HEK293 (cell line): ENCODE measurements at regions not wholly inside any gene's neighbourhood (a gene's known extent, or its start where the extent isn't known, plus 50 kb on each side); places are given as distances from the start of the nearest gene placed in this dataset.

ENCODE experiments used
- CTCF ChIA-PET: fragments of 350-600 bp; formaldehyde crosslinking; extraction: SDS; loops from one replicate; lab custom pipeline; 2021; ENCODE audit warnings: antibody characterized with exemption; lab: Yijun Ruan, JAX
- POLR2A ChIA-PET: fragments of 300-600 bp; formaldehyde crosslinking; extraction: SDS; loops from one replicate; lab custom pipeline; 2020; ENCODE audit warnings: antibody characterized with exemption, inconsistent platforms; lab: Yijun Ruan, JAX
- H3K27ac ChIP-seq: fragments of 200-500 bp; sonication (Bioruptor generic); 2 replicates; pipeline ENCODE4 v1.5.1; 2014; ENCODE audit warnings: low read depth, low read length, control low read depth, inconsistent platforms; ENCODE audit errors: extremely low read depth
- H3K36me3 ChIP-seq, 2 experiments: fragments of 200-500 bp in 1 of 2; sonication (Bioruptor generic) in 1 of 2; 1 replicate in 1 of 2; 2 replicates in 1 of 2; pipeline ENCODE4 v1.5.1; 2014 to 2017; ENCODE audit warnings: inconsistent platforms in 2 of 2, low read length in 2 of 2; ENCODE audit not compliant: control insufficient read depth in 2 of 2, insufficient read depth in 1 of 2
- H3K4me1 ChIP-seq: fragments of 200-500 bp; sonication (Bioruptor generic); 2 replicates; pipeline ENCODE4 v1.5.1; 2014; ENCODE audit warnings: mild to moderate bottlenecking, low read length, inconsistent platforms; ENCODE audit not compliant: control insufficient read depth, insufficient read depth
- H3K4me3 ChIP-seq: 2 replicates; pipeline ENCODE4 v1.5.1; 2011; ENCODE audit warnings: low read depth, mild to moderate bottlenecking, control low read depth, low read length, moderate library complexity
- H3K9me3 ChIP-seq: fragments of 200-500 bp; sonication (Bioruptor generic); 2 replicates; pipeline ENCODE4 v1.5.1; 2014; ENCODE audit warnings: low read depth, low read length, inconsistent platforms; ENCODE audit not compliant: control insufficient read depth, insufficient read depth
- GLI2 ChIP-seq: fragments of 450-650 bp; formaldehyde crosslinking; IDR thresholded peaks from 2 replicates; pipeline ENCODE4; 2017; ENCODE audit warnings: missing biosample characterization, missing genetic modification characterization, low read depth, borderline replicate concordance
- HOXC10 ChIP-seq: sonication (generic); formaldehyde crosslinking; IDR thresholded peaks from 2 replicates; pipeline ENCODE4 v1.8.1; 2023; ENCODE audit warnings: mild to moderate bottlenecking, missing genetic modification reagents
- IKZF3 ChIP-seq: fragments of 450-650 bp; IDR thresholded peaks from 2 replicates; pipeline ENCODE4 v1.5.0; 2018; ENCODE audit warnings: missing biosample characterization, mild to moderate bottlenecking, missing genetic modification characterization, moderate library complexity
- PRDM4 ChIP-seq: fragments of 450-650 bp; formaldehyde crosslinking; IDR thresholded peaks from 2 replicates; pipeline ENCODE4 v1.5.1; 2017; ENCODE audit warnings: missing biosample characterization, missing genetic modification characterization
- SCRT1 ChIP-seq: fragments of 450-650 bp; formaldehyde crosslinking; IDR thresholded peaks from 2 replicates; pipeline ENCODE4 v1.5.1; 2016; ENCODE audit warnings: missing biosample characterization, missing genetic modification characterization, borderline replicate concordance
- SP7 ChIP-seq: fragments of 450-650 bp; formaldehyde crosslinking; IDR thresholded peaks from 2 replicates; pipeline ENCODE4 v1.5.1; 2016; ENCODE audit warnings: missing biosample characterization, missing genetic modification characterization
- ZFHX2 ChIP-seq: fragments of 450-650 bp; formaldehyde crosslinking; conservative IDR thresholded peaks from 2 replicates; pipeline ENCODE4 v1.5.1; 2016; ENCODE audit warnings: missing biosample characterization, missing genetic modification characterization
- ZFP41 ChIP-seq: fragments of 450-650 bp; formaldehyde crosslinking; IDR thresholded peaks from 2 replicates; pipeline ENCODE4 v1.5.1; 2016; ENCODE audit warnings: missing biosample characterization, missing genetic modification characterization, borderline replicate concordance
- ZNF114 ChIP-seq: fragments of 450-650 bp; formaldehyde crosslinking; IDR thresholded peaks from 2 replicates; pipeline ENCODE4 v1.5.0; 2017; ENCODE audit warnings: missing biosample characterization, missing genetic modification characterization
- ZNF184 ChIP-seq: fragments of 450-650 bp; IDR thresholded peaks from 2 replicates; pipeline ENCODE4 v1.5.1; 2018; ENCODE audit warnings: missing biosample characterization, mild to moderate bottlenecking, missing genetic modification characterization
- ZNF2 ChIP-seq: fragments of 450-650 bp; formaldehyde crosslinking; IDR thresholded peaks from 2 replicates; pipeline ENCODE4 v1.5.1; 2016; ENCODE audit warnings: missing biosample characterization, missing genetic modification characterization
- ZNF202 ChIP-seq: fragments of 450-650 bp; formaldehyde crosslinking; IDR thresholded peaks from 2 replicates; pipeline ENCODE4 v1.5.1; 2016; ENCODE audit warnings: missing biosample characterization, missing genetic modification characterization, borderline replicate concordance
- ZNF23 ChIP-seq: fragments of 450-650 bp; formaldehyde crosslinking; IDR thresholded peaks from 2 replicates; pipeline ENCODE4 v1.5.1; 2016; ENCODE audit warnings: missing biosample characterization, missing genetic modification characterization, borderline replicate concordance
- ZNF292 ChIP-seq: fragments of 450-650 bp; formaldehyde crosslinking; IDR thresholded peaks from 2 replicates; pipeline ENCODE4 v1.5.1; 2016; ENCODE audit warnings: low read depth, missing biosample characterization, missing genetic modification characterization, borderline replicate concordance
- ZNF302 ChIP-seq: fragments of 450-650 bp; formaldehyde crosslinking; IDR thresholded peaks from 2 replicates; pipeline ENCODE4 v1.5.1; 2016; ENCODE audit warnings: missing biosample characterization, missing genetic modification characterization, low read depth
- ZNF335 ChIP-seq: fragments of 450-650 bp; formaldehyde crosslinking; conservative IDR thresholded peaks from 2 replicates; pipeline ENCODE4 v1.5.1; 2016; ENCODE audit warnings: missing biosample characterization, missing genetic modification characterization
- ZNF37A ChIP-seq: fragments of 450-650 bp; IDR thresholded peaks from 2 replicates; pipeline ENCODE4 v1.5.1; 2018; ENCODE audit warnings: missing biosample characterization, missing genetic modification characterization
- ZNF544 ChIP-seq: fragments of 450-650 bp; formaldehyde crosslinking; IDR thresholded peaks from 2 replicates; pipeline ENCODE4 v1.5.0; 2017; ENCODE audit warnings: missing biosample characterization, missing genetic modification characterization
- ZNF600 ChIP-seq: fragments of 450-650 bp; formaldehyde crosslinking; IDR thresholded peaks from 2 replicates; pipeline ENCODE4 v1.5.1; 2016; ENCODE audit warnings: missing biosample characterization, missing genetic modification characterization
- ZNF610 ChIP-seq: fragments of 450-650 bp; formaldehyde crosslinking; IDR thresholded peaks from 2 replicates; pipeline ENCODE4 v1.5.1; 2016; ENCODE audit warnings: missing biosample characterization, missing genetic modification characterization, borderline replicate concordance
- ZNF664 ChIP-seq: fragments of 450-650 bp; formaldehyde crosslinking; IDR thresholded peaks from 2 replicates; pipeline ENCODE4 v1.5.1; 2016; ENCODE audit warnings: missing biosample characterization, missing genetic modification characterization
- ZNF670 ChIP-seq: fragments of 450-650 bp; formaldehyde crosslinking; IDR thresholded peaks from 2 replicates; pipeline ENCODE4 v1.5.1; 2016; ENCODE audit warnings: missing biosample characterization, missing genetic modification characterization, low read depth
- ZNF768 ChIP-seq: fragments of 450-650 bp; formaldehyde crosslinking; IDR thresholded peaks from 2 replicates; pipeline ENCODE4 v1.5.1; 2018; ENCODE audit warnings: missing biosample characterization, mild to moderate bottlenecking, missing genetic modification characterization
- ZNF777 ChIP-seq: fragments of 450-650 bp; formaldehyde crosslinking; IDR thresholded peaks from 2 replicates; pipeline ENCODE4 v1.5.1; 2017; ENCODE audit warnings: missing biosample characterization, missing genetic modification characterization, borderline replicate concordance
- ZNF785 ChIP-seq: fragments of 450-650 bp; formaldehyde crosslinking; IDR thresholded peaks from 2 replicates; pipeline ENCODE4 v1.5.1; 2016; ENCODE audit warnings: missing biosample characterization, missing genetic modification characterization
- ZNF791 ChIP-seq: fragments of 450-650 bp; formaldehyde crosslinking; IDR thresholded peaks from 2 replicates; pipeline ENCODE4 v1.5.1; 2016; ENCODE audit warnings: missing biosample characterization, missing genetic modification characterization
- ZNF843 ChIP-seq: fragments of 450-650 bp; formaldehyde crosslinking; IDR thresholded peaks from 2 replicates; pipeline ENCODE4 v1.5.1; 2016; ENCODE audit warnings: missing biosample characterization, missing genetic modification characterization
- ZSCAN23 ChIP-seq: fragments of 450-650 bp; formaldehyde crosslinking; IDR thresholded peaks from 2 replicates; pipeline ENCODE4 v1.5.1; 2016; ENCODE audit warnings: missing biosample characterization, missing genetic modification characterization
- ZSCAN5A ChIP-seq: fragments of 450-650 bp; formaldehyde crosslinking; IDR thresholded peaks from 2 replicates; pipeline ENCODE4 v1.5.1; 2016; ENCODE audit warnings: missing biosample characterization, missing genetic modification characterization

GRCh38 chr18:60794802-60795201 is 422.2 kb upstream of the MC4R start:
- H3K9me3 ChIP-seq, result no peaks in the 10 kb centered on the region
- no peaks in the 10 kb centered on the region for H3K4me1 ChIP-seq
- no peak overlapping the region for H3K27ac ChIP-seq
- TF ChIP-seq ZNF335 (tag by site-specific recombination) (no peak), ZNF37A (tag by site-specific recombination) (no peak), ZNF785 (tag by site-specific recombination) (no peak), ZNF610 (tag by site-specific recombination) (no peak), HOXC10 (CRISPR knock-in tag) (no peak), SCRT1 (no peak), ZNF184 (tag by site-specific recombination) (no peak)
- ChIA-PET POLR2A (no interaction called here), CTCF (no interaction called here)
- H3K36me3 ChIP-seq, result no peaks in the 10 kb centered on the region
- no peak overlapping the region for H3K4me3 ChIP-seq

- POLR2A ChIA-PET, result no interaction called here
- Histone ChIP-seq H3K4me3 (no peak overlapping the region), H3K4me1 (no peaks in the 10 kb centered on the region), H3K9me3 (no peaks in the 10 kb centered on the region), H3K27ac (no peak overlapping the region), H3K36me3 (no peaks in the 10 kb centered on the region)
- CTCF ChIA-PET, result no interaction called here
- TF ChIP-seq ZSCAN23 (tag by site-specific recombination) (no peak), ZNF114 (tag by site-specific recombination) (no peak), ZNF292 (no peak), PRDM4 (tag by site-specific recombination) (no peak), ZNF544 (tag by site-specific recombination) (no peak), ZSCAN5A (no peak), ZFHX2 (tag by site-specific recombination) (no peak), ZNF777 (no peak), ZNF600 (tag by site-specific recombination) (no peak)
- TF ChIP-seq, all 188 proteins: peak for 0
These were observed 431.8 kb upstream of the MC4R start for GRCh38 chr18:60804415-60804814.

GRCh38 chr18:60809937-60810336 is 437.4 kb upstream of the MC4R start:
- no peak overlapping the region for H3K4me3 ChIP-seq

More at GRCh38 chr18:60809937-60810336, 437.4 kb upstream of the MC4R start:
- CTCF ChIA-PET, result interaction anchor here (0.7 to 1.1 kb wide), 7 partner anchors 11 to 772 kb away, joined by 3 read pairs; no protein-coding TSS in a partner anchor
- TF ChIP-seq ZNF768 (no peak), SP7 (no peak), ZFP41 (no peak), ZNF791 (tag by site-specific recombination) (no peak), GLI2 (tag by site-specific recombination) (no peak), ZNF23 (no peak), ZNF843 (no peak), ZNF184 (tag by site-specific recombination) (no peak), ZNF302 (tag by site-specific recombination) (no peak), ZNF202 (tag by site-specific recombination) (no peak), ZNF2 (tag by site-specific recombination) (no peak), ZNF664 (tag by site-specific recombination) (no peak), IKZF3 (tag by site-specific recombination) (no peak), ZNF785 (tag by site-specific recombination) (no peak), ZNF670 (no peak)
- H3K36me3 ChIP-seq, result no peaks in the 10 kb centered on the region
- H3K9me3 ChIP-seq, result no peaks in the 10 kb centered on the region
- H3K27ac ChIP-seq, result no peak overlapping the region
- POLR2A ChIA-PET, result no interaction called here
- no peaks in the 10 kb centered on the region for H3K4me1 ChIP-seq
